Retinal pigment epithelial cell (primary cell): ENCODE measurements at regions not wholly inside any gene's neighbourhood (a gene's known extent, or its start where the extent isn't known, plus 50 kb on each side); places are given as distances from the start of the nearest gene placed in this dataset.

Experiments used
- DNase-seq: peaks from one replicate; pipeline ENCODE4 v3.0.0-alpha.2; 2010; ENCODE audit warnings: low read depth
- H3K4me3 ChIP-seq: 2 replicates; pipeline ENCODE4 v1.5.1; 2011; ENCODE audit warnings: mild to moderate bottlenecking, low read length, control low read depth, moderate library complexity
- TF ChIP-seq, protein P1 (sequence below): conservative IDR thresholded peaks from 2 replicates; pipeline ENCODE4 v1.5.1; 2011; ENCODE audit warnings: low read depth, low read length, control low read depth, inconsistent platforms

DNA sequence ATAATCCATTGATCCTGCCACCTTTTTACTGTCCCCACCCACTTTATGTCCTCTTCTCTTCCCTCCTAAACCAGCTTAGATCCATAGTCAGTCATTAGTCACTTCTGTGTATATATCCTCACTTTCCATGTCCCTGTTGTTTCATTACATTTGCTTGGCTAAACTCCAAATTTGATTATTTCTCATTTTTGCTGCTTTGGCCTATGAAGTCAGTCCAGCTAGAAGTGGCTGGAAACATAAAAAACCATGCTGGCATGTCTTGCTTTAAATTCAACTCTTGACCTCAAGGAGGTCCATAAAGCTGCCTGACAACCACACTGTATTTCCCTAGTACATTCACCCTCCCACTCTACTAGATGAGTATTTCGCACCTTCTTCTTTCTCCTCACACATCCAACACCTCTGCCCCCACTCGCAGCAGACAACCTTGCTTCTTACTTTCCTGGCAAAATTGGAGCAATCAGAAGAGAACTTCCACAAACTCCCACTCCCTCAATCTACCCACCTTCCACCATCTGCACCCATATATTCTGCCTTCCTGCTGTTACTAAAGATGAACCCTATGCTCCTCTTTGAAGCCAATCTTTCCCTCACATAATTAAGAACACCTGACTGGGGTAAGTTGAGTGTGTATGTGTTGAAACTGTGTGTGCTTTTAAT is 72.1 kb downstream of the ZNF648 start:
- TF ChIP-seq, protein P1, sequence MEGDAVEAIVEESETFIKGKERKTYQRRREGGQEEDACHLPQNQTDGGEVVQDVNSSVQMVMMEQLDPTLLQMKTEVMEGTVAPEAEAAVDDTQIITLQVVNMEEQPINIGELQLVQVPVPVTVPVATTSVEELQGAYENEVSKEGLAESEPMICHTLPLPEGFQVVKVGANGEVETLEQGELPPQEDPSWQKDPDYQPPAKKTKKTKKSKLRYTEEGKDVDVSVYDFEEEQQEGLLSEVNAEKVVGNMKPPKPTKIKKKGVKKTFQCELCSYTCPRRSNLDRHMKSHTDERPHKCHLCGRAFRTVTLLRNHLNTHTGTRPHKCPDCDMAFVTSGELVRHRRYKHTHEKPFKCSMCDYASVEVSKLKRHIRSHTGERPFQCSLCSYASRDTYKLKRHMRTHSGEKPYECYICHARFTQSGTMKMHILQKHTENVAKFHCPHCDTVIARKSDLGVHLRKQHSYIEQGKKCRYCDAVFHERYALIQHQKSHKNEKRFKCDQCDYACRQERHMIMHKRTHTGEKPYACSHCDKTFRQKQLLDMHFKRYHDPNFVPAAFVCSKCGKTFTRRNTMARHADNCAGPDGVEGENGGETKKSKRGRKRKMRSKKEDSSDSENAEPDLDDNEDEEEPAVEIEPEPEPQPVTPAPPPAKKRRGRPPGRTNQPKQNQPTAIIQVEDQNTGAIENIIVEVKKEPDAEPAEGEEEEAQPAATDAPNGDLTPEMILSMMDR: no peak
- H3K4me3 ChIP-seq: no peak overlapping the region
- no peak for DNase-seq

DNA sequence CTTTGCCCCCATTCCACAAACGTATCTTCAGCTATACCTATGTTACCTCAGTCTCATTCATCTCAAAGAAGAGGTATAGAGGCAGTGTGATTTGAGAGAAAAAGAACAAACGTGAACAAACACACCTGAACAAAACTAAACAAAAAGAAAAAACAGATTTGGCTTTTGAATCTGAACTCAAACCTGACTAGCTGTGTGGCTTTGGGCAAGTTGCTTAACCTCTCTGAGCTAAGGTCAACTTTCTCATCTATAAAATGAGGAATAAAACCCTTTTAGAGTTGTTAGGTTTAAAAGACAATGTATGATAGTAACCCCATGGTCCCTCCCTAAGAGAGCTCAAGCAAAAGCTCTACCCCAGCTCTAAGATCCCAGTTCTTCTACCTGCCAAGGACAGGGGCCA is 73.5 kb downstream of the ZNF648 start:
- TF ChIP-seq, protein P1: no peak
- no peak overlapping the region for H3K4me3 ChIP-seq
- DNase-seq: no peak

GRCh38 chr1:181987334-181987895 is 74.1 kb downstream of the ZNF648 start:
- TF ChIP-seq, protein P1: no peak
- no peak overlapping the region for H3K4me3 ChIP-seq
- DNase-seq: no peak

GRCh38 chr1:181986907-181987305 is 74.6 kb downstream of the ZNF648 start:
- DNase-seq: no peak
- TF ChIP-seq, protein P1: no peak
- H3K4me3 ChIP-seq: no peak overlapping the region

- TF ChIP-seq, protein P1: no peak
- H3K4me3 ChIP-seq: no peak overlapping the region
- DNase-seq: no peak
These were observed 75.3 kb downstream of the ZNF648 start for GRCh38 chr1:181985936-181986906.

DNA sequence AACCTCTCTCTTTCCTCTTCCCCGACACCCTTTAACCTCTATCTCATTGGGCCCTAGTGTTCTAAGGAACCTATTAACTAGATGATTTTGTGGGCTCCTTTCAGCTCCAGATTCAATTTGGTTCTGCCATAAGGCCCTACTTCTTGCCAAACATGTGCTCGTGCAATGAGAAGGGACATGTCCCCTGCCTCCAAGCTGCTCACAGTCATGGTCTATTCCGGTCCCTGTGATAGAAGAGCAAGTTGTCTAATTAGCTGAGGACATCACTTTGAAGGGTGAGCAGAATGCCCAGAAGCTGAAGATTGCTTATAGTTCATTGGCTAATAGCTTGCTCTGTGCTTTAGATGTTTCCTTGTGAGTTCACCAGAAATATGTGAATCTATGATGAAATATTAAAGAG is 76.2 kb downstream of the ZNF648 start:
- DNase-seq: no peak
- TF ChIP-seq, protein P1: no peak
- H3K4me3 ChIP-seq: no peak overlapping the region
